ENCODE measurements at regions not wholly inside any gene's neighbourhood (a gene's known extent, or its start where the extent isn't known, plus 50 kb on each side); places are given as distances from the start of the nearest gene placed in this dataset.

- no peak overlapping the region for H3K4me3 ChIP-seq (replicated peaks in 1 of 3; ENCODE audit: low read depth in 2 of 3, low read length in 3 of 3)
- no peaks in the 10 kb centered on the region for H3K79me2 ChIP-seq (ENCODE audit: insufficient read depth, low read length)
- no peaks in the 10 kb centered on the region for H4K20me1 ChIP-seq (ENCODE audit: insufficient read depth, low read length)
- H3K27me3 ChIP-seq (ENCODE audit: control insufficient read depth in 2 of 2, insufficient read depth in 2 of 2, low read length in 2 of 2): no peaks in the 10 kb centered on the region
- H3K9me3 Mint-ChIP-seq: peaks cover 2 to 7% (median 4%) of the 10 kb centered on the region in 7 donors
- no peak overlapping the region for H2AFZ ChIP-seq (ENCODE audit: insufficient read depth, low read depth, low read length, poor library complexity, severe bottlenecking)
- H3K27me3 Mint-ChIP-seq (ENCODE audit: low read depth in 3 of 3): peaks cover 0 to 2% (median under 1%) of the 10 kb centered on the region in 3 donors
- H3K4me1 Mint-ChIP-seq: no peaks in the 10 kb centered on the region
- no peak overlapping the region for H3K4me3 Mint-ChIP-seq
- no peak overlapping the region for H3K27ac Mint-ChIP-seq
- H3K9me3 ChIP-seq (replicated peaks in 1 of 2; ENCODE audit: control insufficient read depth in 1 of 2, insufficient read depth in 1 of 2, low read length in 2 of 2): peaks cover 0 to 3% of the 10 kb centered on the region in 2 donors
- no peak for TF ChIP-seq CTCF (IDR thresholded peaks at IDR 0.05)
- no peaks in the 10 kb centered on the region for H3K4me1 ChIP-seq (ENCODE audit: control insufficient read depth in 1 of 2, insufficient read depth in 2 of 2, low read length in 2 of 2)
- intact Hi-C loops (cut with micrococcal nuclease): no loop called here
- H3K36me3 Mint-ChIP-seq: no peaks in the 10 kb centered on the region
- no peak overlapping the region for H3K27ac ChIP-seq (ENCODE audit: low read depth in 1 of 2, low read length in 2 of 2)
- WGBS (ENCODE audit: insufficient coverage): no CpG with 5 or more reads among the region's 3 CpGs
- no peak overlapping the region for H3K9ac ChIP-seq (ENCODE audit: insufficient read depth, low read length, poor library complexity, severe bottlenecking)
- H3K4me2 ChIP-seq (replicated peaks; ENCODE audit: extremely low read depth, low read length, poor library complexity, severe bottlenecking): no peak overlapping the region
- DNase-seq: no peak
- H3K36me3 ChIP-seq (replicated peaks in 1 of 2; ENCODE audit: control insufficient read depth in 1 of 2, insufficient read depth in 2 of 2, low read length in 2 of 2): no peaks in the 10 kb centered on the region
These were observed 311.9 kb upstream of the PTBP2 start for GRCh38 chr1:96409689-96410088.

GRCh38 chr1:96411006-96411405, 310.6 kb upstream of the PTBP2 start:
- Mint-ChIP-seq H3K36me3 (no peaks in the 10 kb centered on the region), H3K4me1 (no peaks in the 10 kb centered on the region), H3K27ac (no peak overlapping the region), H3K9me3 (peaks cover 4 to 14% (median 7%) of the 10 kb centered on the region in 7 donors), H3K27me3 (ENCODE audit: low read depth in 3 of 3) (peaks cover 0 to 4% (median 2%) of the 10 kb centered on the region in 3 donors), H3K4me3 (no peak overlapping the region)
- H2AFZ ChIP-seq (ENCODE audit: insufficient read depth, low read depth, low read length, poor library complexity, severe bottlenecking): no peak overlapping the region
- H3K36me3 ChIP-seq (replicated peaks in 1 of 2; ENCODE audit: control insufficient read depth in 1 of 2, insufficient read depth in 2 of 2, low read length in 2 of 2): no peaks in the 10 kb centered on the region
- H3K9me3 ChIP-seq (replicated peaks in 1 of 2; ENCODE audit: control insufficient read depth in 1 of 2, insufficient read depth in 1 of 2, low read length in 2 of 2): peaks cover 0 to 5% of the 10 kb centered on the region in 2 donors
- no peak overlapping the region for H3K9ac ChIP-seq (ENCODE audit: insufficient read depth, low read length, poor library complexity, severe bottlenecking)
- no peak overlapping the region for H3K4me3 ChIP-seq (replicated peaks in 1 of 3; ENCODE audit: low read depth in 2 of 3, low read length in 3 of 3)
- H3K79me2 ChIP-seq (ENCODE audit: insufficient read depth, low read length): no peaks in the 10 kb centered on the region
- WGBS (ENCODE audit: insufficient coverage): no CpG with 5 or more reads among the region's 2 CpGs
- intact Hi-C loops (cut with micrococcal nuclease): no loop called here
- H3K4me1 ChIP-seq (ENCODE audit: control insufficient read depth in 1 of 2, insufficient read depth in 2 of 2, low read length in 2 of 2): no peaks in the 10 kb centered on the region
- DNase-seq: no peak
- TF ChIP-seq CTCF (IDR thresholded peaks at IDR 0.05): no peak
- H3K27me3 ChIP-seq (ENCODE audit: control insufficient read depth in 2 of 2, insufficient read depth in 2 of 2, low read length in 2 of 2): no peaks in the 10 kb centered on the region
- no peak overlapping the region for H3K4me2 ChIP-seq (replicated peaks; ENCODE audit: extremely low read depth, low read length, poor library complexity, severe bottlenecking)
- no peak overlapping the region for H3K27ac ChIP-seq (ENCODE audit: low read depth in 1 of 2, low read length in 2 of 2)
- no peaks in the 10 kb centered on the region for H4K20me1 ChIP-seq (ENCODE audit: insufficient read depth, low read length)

Measured in CD14-positive monocyte (primary cell).